A549 (cell line): ENCODE measurements at regions not wholly inside any gene's neighbourhood (a gene's known extent, or its start where the extent isn't known, plus 50 kb on each side); places are given as distances from the start of the nearest gene placed in this dataset.

Experiments used
- ATAC-seq, 2 experiments: fragments of 200-7000 bp in 1 of 2; fragments of >200 bp in 1 of 2; cut with Nextera tagmentation in 1 of 2; cut with Tn5 transposase in 1 of 2; 3 replicates each; pipeline versions ENCODE4 v1.8.0 to v1.9.1; 2018 to 2020; ENCODE audit warnings: mild to moderate bottlenecking in 1 of 2, moderate library complexity in 1 of 2
- CTCF ChIA-PET: fragments of 300-600 bp; sonication (Branson Sonifier 250); formaldehyde crosslinking; extraction: SDS; loops from one replicate; lab custom pipeline; 2021; ENCODE audit warnings: antibody characterized with exemption, inconsistent platforms; lab: Yijun Ruan, JAX
- POLR2A ChIA-PET: fragments of 350-600 bp; formaldehyde crosslinking; extraction: SDS; loops from one replicate; lab custom pipeline; 2021; ENCODE audit warnings: antibody characterized with exemption, inconsistent platforms; lab: Yijun Ruan, JAX
- DNase-seq, 2 experiments: peaks; one replicate each; pipeline versions ENCODE4 v3.0.0 to v3.0.0-alpha.2; 2011 to 2016; ENCODE audit warnings: low read depth in 1 of 2, low spot score in 1 of 2
- FAIRE-seq: peaks from 2 replicates; lab custom pipeline; 2011; peaks lifted over from hg19 to GRCh38; lab: Jason Lieb, UNC
- H3K27ac ChIP-seq, 2 experiments: fragments of >200 bp; sonication (Bioruptor Twin); formaldehyde crosslinking; 3 replicates each; pipeline ENCODE4 v1.5.1; 2016 to 2017
- H3K4me1 ChIP-seq: fragments of >200 bp; sonication (Bioruptor Twin); formaldehyde crosslinking; 3 replicates; pipeline ENCODE4 v1.6.1; 2016
- H3K4me2 ChIP-seq: fragments of >200 bp; sonication (Bioruptor Twin); formaldehyde crosslinking; 3 replicates; pipeline ENCODE4 v1.6.1; 2016
- H3K4me3 ChIP-seq: fragments of >200 bp; sonication (Bioruptor Twin); formaldehyde crosslinking; 3 replicates; pipeline ENCODE4 v1.5.1; 2016
- H3K9me3 ChIP-seq: fragments of >200 bp; sonication (Bioruptor Twin); formaldehyde crosslinking; 3 replicates; pipeline ENCODE4 v1.6.1; 2016
- CBX8 ChIP-seq: fragments of 200-600 bp; sonication (generic); IDR thresholded peaks from 2 replicates; pipeline ENCODE4 v1.6.1; 2016
- CEBPB ChIP-seq, 2 experiments: fragments of >200 bp in 1 of 2; sonication (Bioruptor Twin) in 1 of 2; formaldehyde crosslinking in 1 of 2; IDR thresholded peaks; 2 replicates each; pipeline ENCODE4 v1.6.1; 2012 to 2016
- FOSL2 ChIP-seq, 2 experiments: fragments of 450-650 bp in 1 of 2; fragments of >200 bp in 1 of 2; sonication (Bioruptor Twin) in 1 of 2; formaldehyde crosslinking; IDR thresholded peaks; 2 replicates each; pipeline versions ENCODE4 v1.5.0 to v1.6.1; 2016 to 2020; ENCODE audit warnings: mild to moderate bottlenecking in 1 of 2, moderate library complexity in 1 of 2
- HMGXB4 ChIP-seq: fragments of 250-450 bp; sonication (Bioruptor Pico); IDR thresholded peaks from 2 replicates; pipeline ENCODE4 v1.5.0; 2021; ENCODE audit warnings: mild to moderate bottlenecking, moderate library complexity, borderline replicate concordance
- HOXA7 ChIP-seq: fragments of 250-450 bp; sonication (Bioruptor Pico); IDR thresholded peaks from 2 replicates; pipeline ENCODE4 v1.5.0; 2020; ENCODE audit warnings: mild to moderate bottlenecking, moderate library complexity
- KDM1A ChIP-seq: fragments of 200-600 bp; sonication (generic); IDR thresholded peaks from 2 replicates; pipeline ENCODE4 v1.6.1; 2016; ENCODE audit warnings: low read depth, mild to moderate bottlenecking
- MAFK ChIP-seq: fragments of 450-650 bp; IDR thresholded peaks from 2 replicates; pipeline ENCODE4 v1.6.1; 2014; ENCODE audit not compliant: partially characterized antibody
- MAX ChIP-seq: IDR thresholded peaks from 2 replicates; pipeline ENCODE4 v1.6.1; 2012
- NPAS2 ChIP-seq: fragments of 250-450 bp; sonication (Bioruptor Pico); IDR thresholded peaks from 2 replicates; pipeline ENCODE4 v1.8.0; 2022; ENCODE audit warnings: mild to moderate bottlenecking, moderate library complexity, borderline replicate concordance
- NR3C1 ChIP-seq: fragments of >200 bp; sonication (Bioruptor Twin); formaldehyde crosslinking; IDR thresholded peaks from 3 replicates; pipeline ENCODE4 v1.6.1; 2017
- PBX3 ChIP-seq: IDR thresholded peaks from 2 replicates; pipeline ENCODE4 v1.6.1; 2012
- POLR2A ChIP-seq: IDR thresholded peaks from 2 replicates; pipeline ENCODE4 v1.6.1; 2012; ENCODE audit warnings: mild to moderate bottlenecking, low read length
- RARB ChIP-seq: fragments of 250-450 bp; sonication (Bioruptor Pico); IDR thresholded peaks from 2 replicates; pipeline ENCODE4 v1.8.0; 2021; ENCODE audit warnings: mild to moderate bottlenecking, moderate library complexity
- RCOR1 ChIP-seq: fragments of 150-350 bp; IDR thresholded peaks from 2 replicates; pipeline ENCODE4 v1.6.1; 2014; ENCODE audit warnings: antibody characterized with exemption, low read length, low read depth
- RNF2 ChIP-seq: fragments of 200-600 bp; sonication (generic); IDR thresholded peaks from 2 replicates; pipeline ENCODE4 v1.6.1; 2016; ENCODE audit warnings: low read depth, mild to moderate bottlenecking, antibody characterized with exemption, moderate library complexity, borderline replicate concordance
- TP53 ChIP-seq: fragments of 250-450 bp; sonication (Bioruptor Pico); IDR thresholded peaks from 2 replicates; pipeline ENCODE4 v1.5.0; 2021; ENCODE audit warnings: mild to moderate bottlenecking, moderate library complexity
- ZC3H11A ChIP-seq: fragments of 450-650 bp; IDR thresholded peaks from 2 replicates; pipeline ENCODE4 v1.6.1; 2014; ENCODE audit warnings: antibody characterized with exemption, mild to moderate bottlenecking
- WGBS: methylation state at CpG from one replicate; pipeline ENCODE4 v1.1.6; 2017; ENCODE audit errors: missing lambda C conversion rate; 5-methylcytosine and 5-hydroxymethylcytosine counted together
- TF ChIP-seq, protein P1 (sequence below): fragments of 200-600 bp; sonication (generic); IDR thresholded peaks from 2 replicates; pipeline ENCODE4 v1.6.1; 2016; ENCODE audit warnings: antibody characterized with exemption, mild to moderate bottlenecking, moderate library complexity
- TF ChIP-seq, protein P2 (sequence below): fragments of >200 bp; sonication (Bioruptor Twin); formaldehyde crosslinking; IDR thresholded peaks from 3 replicates; pipeline ENCODE4 v1.5.1; 2016
- TF ChIP-seq, protein P3 (sequence below): fragments of >200 bp; sonication (Bioruptor Twin); formaldehyde crosslinking; IDR thresholded peaks from 3 replicates; pipeline ENCODE4 v1.6.1; 2016

DNA sequence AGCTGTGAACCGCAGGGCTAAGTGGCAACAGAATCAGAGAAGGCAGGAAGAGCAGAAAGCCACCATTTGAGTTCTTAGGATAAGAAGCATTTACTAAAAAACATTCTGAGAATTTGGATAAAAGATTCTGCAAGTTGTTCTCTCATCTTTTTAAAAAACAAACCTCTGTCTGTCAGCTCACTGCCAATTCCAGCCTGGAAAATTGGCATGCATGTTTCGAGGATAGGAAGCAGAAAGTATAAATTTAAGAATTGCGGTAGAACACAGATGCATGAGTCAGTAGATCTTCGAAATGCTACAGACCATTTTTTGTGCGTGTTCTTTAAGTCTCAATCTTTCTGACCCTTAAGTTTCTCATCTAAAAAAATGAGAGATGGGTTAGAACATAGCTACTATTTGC is 544.5 kb upstream of the DAB1 start:
- Histone ChIP-seq H3K4me3 (no peak overlapping the region), H3K9me3 (no peaks in the 10 kb centered on the region), H3K27ac (no peak overlapping the region), H3K4me2 (no peak overlapping the region), H3K4me1 (no peaks in the 10 kb centered on the region)
- no peak for TF ChIP-seq FOSL2 (IDR thresholded peaks at IDR 0.05)
- no peak for TF ChIP-seq FOSL2 (CRISPR knock-in tag; IDR thresholded peaks at IDR 0.05)
- no peak for TF ChIP-seq CEBPB (IDR thresholded peaks at IDR 0.05)
- no peak for TF ChIP-seq NR3C1
- TF ChIP-seq MAFK, result no peak
- TF ChIP-seq HOXA7 (CRISPR knock-in tag), result no peak
- TF ChIP-seq PBX3, result no peak
- TF ChIP-seq RCOR1, result no peak
- no peak for TF ChIP-seq CBX8
- no peak for TF ChIP-seq ZC3H11A
- WGBS, result 10% methylated on average over 5 of the region's 5 CpGs
- ChIA-PET POLR2A (no interaction called here), CTCF (no interaction called here)
- ATAC-seq, result no peak
- FAIRE-seq, result no peak
- DNase-seq, result no peak

GRCh38 chr1:57966751-57967406 is 543.0 kb upstream of the DAB1 start:
- Histone ChIP-seq H3K4me3 (no peak overlapping the region), H3K4me2 (no peak overlapping the region), H3K27ac (no peak overlapping the region), H3K4me1 (no peaks in the 10 kb centered on the region), H3K9me3 (no peaks in the 10 kb centered on the region)
- ChIA-PET POLR2A (no interaction called here), CTCF (no interaction called here)
- DNase-seq, result no peak
- WGBS, result 0% methylated on average over 3 of the region's 3 CpGs
- TF ChIP-seq, protein P1, sequence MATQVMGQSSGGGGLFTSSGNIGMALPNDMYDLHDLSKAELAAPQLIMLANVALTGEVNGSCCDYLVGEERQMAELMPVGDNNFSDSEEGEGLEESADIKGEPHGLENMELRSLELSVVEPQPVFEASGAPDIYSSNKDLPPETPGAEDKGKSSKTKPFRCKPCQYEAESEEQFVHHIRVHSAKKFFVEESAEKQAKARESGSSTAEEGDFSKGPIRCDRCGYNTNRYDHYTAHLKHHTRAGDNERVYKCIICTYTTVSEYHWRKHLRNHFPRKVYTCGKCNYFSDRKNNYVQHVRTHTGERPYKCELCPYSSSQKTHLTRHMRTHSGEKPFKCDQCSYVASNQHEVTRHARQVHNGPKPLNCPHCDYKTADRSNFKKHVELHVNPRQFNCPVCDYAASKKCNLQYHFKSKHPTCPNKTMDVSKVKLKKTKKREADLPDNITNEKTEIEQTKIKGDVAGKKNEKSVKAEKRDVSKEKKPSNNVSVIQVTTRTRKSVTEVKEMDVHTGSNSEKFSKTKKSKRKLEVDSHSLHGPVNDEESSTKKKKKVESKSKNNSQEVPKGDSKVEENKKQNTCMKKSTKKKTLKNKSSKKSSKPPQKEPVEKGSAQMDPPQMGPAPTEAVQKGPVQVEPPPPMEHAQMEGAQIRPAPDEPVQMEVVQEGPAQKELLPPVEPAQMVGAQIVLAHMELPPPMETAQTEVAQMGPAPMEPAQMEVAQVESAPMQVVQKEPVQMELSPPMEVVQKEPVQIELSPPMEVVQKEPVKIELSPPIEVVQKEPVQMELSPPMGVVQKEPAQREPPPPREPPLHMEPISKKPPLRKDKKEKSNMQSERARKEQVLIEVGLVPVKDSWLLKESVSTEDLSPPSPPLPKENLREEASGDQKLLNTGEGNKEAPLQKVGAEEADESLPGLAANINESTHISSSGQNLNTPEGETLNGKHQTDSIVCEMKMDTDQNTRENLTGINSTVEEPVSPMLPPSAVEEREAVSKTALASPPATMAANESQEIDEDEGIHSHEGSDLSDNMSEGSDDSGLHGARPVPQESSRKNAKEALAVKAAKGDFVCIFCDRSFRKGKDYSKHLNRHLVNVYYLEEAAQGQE, result peak; percentile 64; the same call in 1 of the 2 replicates
- TF ChIP-seq NR3C1 (no peak), MAFK (no peak), NPAS2 (no peak), RNF2 (no peak), TP53 (CRISPR knock-in tag) (no peak), POLR2A (no peak), MAX (no peak)
- TF ChIP-seq, protein P2, sequence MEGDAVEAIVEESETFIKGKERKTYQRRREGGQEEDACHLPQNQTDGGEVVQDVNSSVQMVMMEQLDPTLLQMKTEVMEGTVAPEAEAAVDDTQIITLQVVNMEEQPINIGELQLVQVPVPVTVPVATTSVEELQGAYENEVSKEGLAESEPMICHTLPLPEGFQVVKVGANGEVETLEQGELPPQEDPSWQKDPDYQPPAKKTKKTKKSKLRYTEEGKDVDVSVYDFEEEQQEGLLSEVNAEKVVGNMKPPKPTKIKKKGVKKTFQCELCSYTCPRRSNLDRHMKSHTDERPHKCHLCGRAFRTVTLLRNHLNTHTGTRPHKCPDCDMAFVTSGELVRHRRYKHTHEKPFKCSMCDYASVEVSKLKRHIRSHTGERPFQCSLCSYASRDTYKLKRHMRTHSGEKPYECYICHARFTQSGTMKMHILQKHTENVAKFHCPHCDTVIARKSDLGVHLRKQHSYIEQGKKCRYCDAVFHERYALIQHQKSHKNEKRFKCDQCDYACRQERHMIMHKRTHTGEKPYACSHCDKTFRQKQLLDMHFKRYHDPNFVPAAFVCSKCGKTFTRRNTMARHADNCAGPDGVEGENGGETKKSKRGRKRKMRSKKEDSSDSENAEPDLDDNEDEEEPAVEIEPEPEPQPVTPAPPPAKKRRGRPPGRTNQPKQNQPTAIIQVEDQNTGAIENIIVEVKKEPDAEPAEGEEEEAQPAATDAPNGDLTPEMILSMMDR, result no peak
- no peak for FAIRE-seq
- ATAC-seq, result no peak

GRCh38 chr1:57966340-57966739 is 542.5 kb upstream of the DAB1 start:
- Histone ChIP-seq H3K27ac (no peak overlapping the region), H3K9me3 (no peaks in the 10 kb centered on the region), H3K4me3 (no peak overlapping the region), H3K4me1 (no peaks in the 10 kb centered on the region), H3K4me2 (no peak overlapping the region)
- DNase-seq (no peak), FAIRE-seq (no peak), ATAC-seq (no peak)
- CTCF ChIA-PET, result no interaction called here
- 4% methylated on average over 5 of the region's 5 CpGs for WGBS
- POLR2A ChIA-PET, result no interaction called here
- TF ChIP-seq, protein P1, result no peak
- no peak for TF ChIP-seq RARB (CRISPR knock-in tag)
- TF ChIP-seq TP53 (CRISPR knock-in tag), result no peak
- no peak for TF ChIP-seq KDM1A
- no peak for TF ChIP-seq HOXA7 (CRISPR knock-in tag)
- TF ChIP-seq CEBPB (IDR thresholded peaks at IDR 0.05), result no peak
- TF ChIP-seq HMGXB4 (CRISPR knock-in tag), result no peak
- TF ChIP-seq, protein P3, sequence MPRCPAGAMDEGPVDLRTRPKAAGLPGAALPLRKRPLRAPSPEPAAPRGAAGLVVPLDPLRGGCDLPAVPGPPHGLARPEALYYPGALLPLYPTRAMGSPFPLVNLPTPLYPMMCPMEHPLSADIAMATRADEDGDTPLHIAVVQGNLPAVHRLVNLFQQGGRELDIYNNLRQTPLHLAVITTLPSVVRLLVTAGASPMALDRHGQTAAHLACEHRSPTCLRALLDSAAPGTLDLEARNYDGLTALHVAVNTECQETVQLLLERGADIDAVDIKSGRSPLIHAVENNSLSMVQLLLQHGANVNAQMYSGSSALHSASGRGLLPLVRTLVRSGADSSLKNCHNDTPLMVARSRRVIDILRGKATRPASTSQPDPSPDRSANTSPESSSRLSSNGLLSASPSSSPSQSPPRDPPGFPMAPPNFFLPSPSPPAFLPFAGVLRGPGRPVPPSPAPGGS, result no peak
